HCT116 (cell line): ENCODE measurements at regions not wholly inside any gene's neighbourhood (a gene's known extent, or its start where the extent isn't known, plus 50 kb on each side); places are given as distances from the start of the nearest gene placed in this dataset.

Experiments
- EGR1 ChIP-seq: IDR thresholded peaks from 2 replicates; pipeline ENCODE4 v1.6.1; 2012; ENCODE audit warnings: low read depth
- TF ChIP-seq, protein P1 (sequence below), 3 experiments: fragments of 200-600 bp in 1 of 3; sonication (generic) in 1 of 3; IDR thresholded peaks in 2 of 3; conservative IDR thresholded peaks in 1 of 3; 2 replicates each; pipeline ENCODE4 v1.5.1; 2012 to 2017; ENCODE audit warnings: low read depth in 2 of 3, low read length in 2 of 3, antibody characterized with exemption in 1 of 3, borderline replicate concordance in 1 of 3, control low read depth in 1 of 3, mild to moderate bottlenecking in 1 of 3, mixed read lengths in 1 of 3, mixed run types in 1 of 3, moderate library complexity in 1 of 3; ENCODE audit not compliant: insufficient read depth in 1 of 3

DNA sequence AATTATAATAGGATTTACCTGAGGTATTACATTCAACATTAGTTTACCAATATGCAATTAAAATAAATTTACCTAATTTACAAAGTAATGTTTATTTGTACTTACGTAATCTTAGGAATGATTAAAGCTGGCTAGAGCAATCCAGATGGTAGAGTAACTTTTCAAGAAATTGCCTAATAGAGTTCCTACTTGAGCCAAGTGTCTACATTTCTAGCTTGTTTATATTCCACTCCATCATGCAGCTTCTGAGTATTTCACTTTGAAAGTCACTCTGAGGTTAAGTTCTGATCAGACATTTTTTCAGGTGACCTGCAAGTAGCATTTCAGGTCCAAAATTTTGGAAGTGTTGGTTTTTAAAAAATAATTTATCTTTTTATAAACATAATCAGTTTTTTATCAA lies 1080.7 kb downstream of the TRHDE start:
- TF ChIP-seq, protein P1, sequence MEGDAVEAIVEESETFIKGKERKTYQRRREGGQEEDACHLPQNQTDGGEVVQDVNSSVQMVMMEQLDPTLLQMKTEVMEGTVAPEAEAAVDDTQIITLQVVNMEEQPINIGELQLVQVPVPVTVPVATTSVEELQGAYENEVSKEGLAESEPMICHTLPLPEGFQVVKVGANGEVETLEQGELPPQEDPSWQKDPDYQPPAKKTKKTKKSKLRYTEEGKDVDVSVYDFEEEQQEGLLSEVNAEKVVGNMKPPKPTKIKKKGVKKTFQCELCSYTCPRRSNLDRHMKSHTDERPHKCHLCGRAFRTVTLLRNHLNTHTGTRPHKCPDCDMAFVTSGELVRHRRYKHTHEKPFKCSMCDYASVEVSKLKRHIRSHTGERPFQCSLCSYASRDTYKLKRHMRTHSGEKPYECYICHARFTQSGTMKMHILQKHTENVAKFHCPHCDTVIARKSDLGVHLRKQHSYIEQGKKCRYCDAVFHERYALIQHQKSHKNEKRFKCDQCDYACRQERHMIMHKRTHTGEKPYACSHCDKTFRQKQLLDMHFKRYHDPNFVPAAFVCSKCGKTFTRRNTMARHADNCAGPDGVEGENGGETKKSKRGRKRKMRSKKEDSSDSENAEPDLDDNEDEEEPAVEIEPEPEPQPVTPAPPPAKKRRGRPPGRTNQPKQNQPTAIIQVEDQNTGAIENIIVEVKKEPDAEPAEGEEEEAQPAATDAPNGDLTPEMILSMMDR (IDR thresholded peaks at IDR 0.05 in 2 of 3, conservative IDR thresholded peaks at IDR 0.05 in 1 of 3; ENCODE audit: borderline replicate concordance in 1 of 3, insufficient read depth in 1 of 3, low read depth in 2 of 3, low read length in 2 of 3) = no peak
- TF ChIP-seq EGR1 = no peak
